ENCODE measurements at regions not wholly inside any gene's neighbourhood (a gene's known extent, or its start where the extent isn't known, plus 50 kb on each side); places are given as distances from the start of the nearest gene placed in this dataset.

GRCh38 chr4:1543976-1544375 is 137.7 kb upstream of the NKX1-1 start:
- no peaks in the 10 kb centered on the region for H4K20me1 ChIP-seq (ENCODE audit: insufficient read depth, low read length)

GRCh38 chr4:1543561-1543960 is 137.3 kb upstream of the NKX1-1 start:
- no peaks in the 10 kb centered on the region for H3K36me3 ChIP-seq (ENCODE audit: insufficient read depth, low read length)
- H2AFZ ChIP-seq (ENCODE audit: low read length): no peak overlapping the region
- no peak overlapping the region for H3K4me2 ChIP-seq (ENCODE audit: insufficient read depth, low read length)
- H3K27ac ChIP-seq (ENCODE audit: low read depth, low read length): no peak overlapping the region
- DNase-seq (ENCODE audit: insufficient read length, low spot score, missing footprints): no peak
- no peak for TF ChIP-seq CTCF (IDR thresholded peaks at IDR 0.05; ENCODE audit: extremely low read depth, low read depth, low read length)
- no peak overlapping the region for H3K4me3 ChIP-seq (ENCODE audit: insufficient read depth, low read length)
- H3K79me2 ChIP-seq (ENCODE audit: insufficient read depth, low read length): no peaks in the 10 kb centered on the region
- no peaks in the 10 kb centered on the region for H4K20me1 ChIP-seq (ENCODE audit: insufficient read depth, low read length)
- H3K4me1 ChIP-seq (ENCODE audit: insufficient read depth, low read length): peaks cover 3% of the 10 kb centered on the region
- H3K27me3 ChIP-seq (ENCODE audit: insufficient read depth, low read length): peaks cover 14% of the 10 kb centered on the region
- H3K9me3 ChIP-seq (ENCODE audit: low read depth, low read length): no peaks in the 10 kb centered on the region

More at GRCh38 chr4:1543976-1544375, 137.7 kb upstream of the NKX1-1 start:
- no peaks in the 10 kb centered on the region for H3K79me2 ChIP-seq (ENCODE audit: insufficient read depth, low read length)
- no peak overlapping the region for H3K4me2 ChIP-seq (ENCODE audit: insufficient read depth, low read length)
- H3K36me3 ChIP-seq (ENCODE audit: insufficient read depth, low read length): no peaks in the 10 kb centered on the region
- no peaks in the 10 kb centered on the region for H3K9me3 ChIP-seq (ENCODE audit: low read depth, low read length)
- peaks cover 4% of the 10 kb centered on the region for H3K4me1 ChIP-seq (ENCODE audit: insufficient read depth, low read length)
- peaks cover 14% of the 10 kb centered on the region for H3K27me3 ChIP-seq (ENCODE audit: insufficient read depth, low read length)
- no peak overlapping the region for H3K4me3 ChIP-seq (ENCODE audit: insufficient read depth, low read length)
- no peak for TF ChIP-seq CTCF (IDR thresholded peaks at IDR 0.05; ENCODE audit: extremely low read depth, low read depth, low read length)
- no peak for DNase-seq (ENCODE audit: insufficient read length, low spot score, missing footprints)
- no peak overlapping the region for H3K27ac ChIP-seq (ENCODE audit: low read depth, low read length)
- no peak overlapping the region for H2AFZ ChIP-seq (ENCODE audit: low read length)

- no peak for TF ChIP-seq CTCF (IDR thresholded peaks at IDR 0.05; ENCODE audit: extremely low read depth, low read depth, low read length)
- H2AFZ ChIP-seq (ENCODE audit: low read length): no peak overlapping the region
- no peak overlapping the region for H3K4me3 ChIP-seq (ENCODE audit: insufficient read depth, low read length)
- peaks cover 6% of the 10 kb centered on the region for H3K27me3 ChIP-seq (ENCODE audit: insufficient read depth, low read length)
- no peaks in the 10 kb centered on the region for H4K20me1 ChIP-seq (ENCODE audit: insufficient read depth, low read length)
- no peak overlapping the region for H3K4me2 ChIP-seq (ENCODE audit: insufficient read depth, low read length)
- DNase-seq (ENCODE audit: insufficient read length, low spot score, missing footprints): no peak
- no peaks in the 10 kb centered on the region for H3K9me3 ChIP-seq (ENCODE audit: low read depth, low read length)
- H3K79me2 ChIP-seq (ENCODE audit: insufficient read depth, low read length): no peaks in the 10 kb centered on the region
- no peaks in the 10 kb centered on the region for H3K36me3 ChIP-seq (ENCODE audit: insufficient read depth, low read length)
- H3K27ac ChIP-seq (ENCODE audit: low read depth, low read length): no peak overlapping the region
- H3K4me1 ChIP-seq (ENCODE audit: insufficient read depth, low read length): no peaks in the 10 kb centered on the region
Observed at GRCh38 chr4:1542516-1543320, 136.5 kb upstream of the NKX1-1 start.

- Histone ChIP-seq H4K20me1 (ENCODE audit: insufficient read depth, low read length) (no peaks in the 10 kb centered on the region), H3K79me2 (ENCODE audit: insufficient read depth, low read length) (no peaks in the 10 kb centered on the region), H3K4me2 (ENCODE audit: insufficient read depth, low read length) (no peak overlapping the region), H3K9me3 (ENCODE audit: low read depth, low read length) (no peaks in the 10 kb centered on the region), H2AFZ (ENCODE audit: low read length) (no peak overlapping the region), H3K4me3 (ENCODE audit: insufficient read depth, low read length) (no peak overlapping the region), H3K4me1 (ENCODE audit: insufficient read depth, low read length) (no peaks in the 10 kb centered on the region), H3K36me3 (ENCODE audit: insufficient read depth, low read length) (no peaks in the 10 kb centered on the region), H3K27me3 (ENCODE audit: insufficient read depth, low read length) (peaks cover under 1% of the 10 kb centered on the region), H3K27ac (ENCODE audit: low read depth, low read length) (no peak overlapping the region)
- DNase-seq (ENCODE audit: insufficient read length, low spot score, missing footprints): no peak
- TF ChIP-seq CTCF (IDR thresholded peaks at IDR 0.05; ENCODE audit: extremely low read depth, low read depth, low read length): no peak
Observed at GRCh38 chr4:1542226-1542490, 135.9 kb upstream of the NKX1-1 start.

Measured in osteoblast (primary cell).